GM18508 (cell line): ENCODE measurements at regions not wholly inside any gene's neighbourhood (a gene's known extent, or its start where the extent isn't known, plus 50 kb on each side); places are given as distances from the start of the nearest gene placed in this dataset.
"Not testable (repeated sequence)": the region's sequence is repeated elsewhere in the genome, so short reads cannot be mapped to it uniquely, and the experiment has no call there.

Experiments
- ATAC-seq: cut with Tn5 transposase; IDR thresholded peaks from one replicate; pipeline ENCODE4 v1.9.1; 2021; ENCODE audit warnings: moderate number of reproducible peaks; ENCODE audit not compliant: insufficient read depth, unreplicated experiment

- ATAC-seq = no peak
Observed at GRCh38 chr4:128653527-128654444, 155.7 kb upstream of the JADE1 start.

- ATAC-seq = no peak
Observed at GRCh38 chr4:128649575-128650205, 159.8 kb upstream of the JADE1 start.

- no peak for ATAC-seq
Observed at GRCh38 chr4:128649161-128649560, 160.3 kb upstream of the JADE1 start.

GRCh38 chr4:128648021-128648420 is 161.5 kb upstream of the JADE1 start:
- ATAC-seq = no peak

- ATAC-seq = peak; percentile 61
Observed at GRCh38 chr4:128646893-128647292, 162.6 kb upstream of the JADE1 start.

GRCh38 chr4:128644693-128645654 is 164.5 kb upstream of the JADE1 start:
- not testable (repeated sequence) for ATAC-seq

- not testable (repeated sequence) for ATAC-seq
Observed at GRCh38 chr4:128644107-128644506, 165.4 kb upstream of the JADE1 start.

- not testable (repeated sequence) for ATAC-seq
Observed at GRCh38 chr4:128641566-128641965, 167.9 kb upstream of the JADE1 start.

- no peak for ATAC-seq
Observed at GRCh38 chr4:128639541-128640270, 169.8 kb upstream of the JADE1 start.

GRCh38 chr4:128636906-128637305 is 172.6 kb upstream of the JADE1 start:
- ATAC-seq = no peak

GRCh38 chr4:128635955-128636560 is 173.4 kb upstream of the JADE1 start:
- no peak for ATAC-seq

- no peak for ATAC-seq
Observed at GRCh38 chr4:128635141-128635954, 174.2 kb upstream of the JADE1 start.

GRCh38 chr4:128633067-128633466 is 176.4 kb upstream of the JADE1 start:
- no peak for ATAC-seq

- ATAC-seq = no peak
Observed at GRCh38 chr4:128630871-128631270, 178.6 kb upstream of the JADE1 start.

- ATAC-seq = no peak
Observed at GRCh38 chr4:128623508-128624215, 185.8 kb upstream of the JADE1 start.

GRCh38 chr4:128620279-128620965 is 189.1 kb upstream of the JADE1 start:
- ATAC-seq = not testable (repeated sequence)

- ATAC-seq = no peak
Observed at GRCh38 chr4:128615197-128615596, 194.3 kb upstream of the JADE1 start.
